SH-SY5Y (cell line): ENCODE measurements at regions not wholly inside any gene's neighbourhood (a gene's known extent, or its start where the extent isn't known, plus 50 kb on each side); places are given as distances from the start of the nearest gene placed in this dataset.

Experiments
- GATA2 ChIP-seq: IDR thresholded peaks from 2 replicates; pipeline ENCODE4 v1.6.1; 2011; ENCODE audit warnings: mild to moderate bottlenecking, low read depth, low read length
- GATA3 ChIP-seq: IDR thresholded peaks from 2 replicates; pipeline ENCODE4 v1.6.1; 2011; ENCODE audit warnings: low read depth, mild to moderate bottlenecking, low read length, moderate library complexity

GRCh38 chr13:79003989-79004898 is 345.3 kb upstream of the OBI1 start:
- TF ChIP-seq GATA2 (no peak), GATA3 (no peak)
